ENCODE measurements at regions not wholly inside any gene's neighbourhood (a gene's known extent, or its start where the extent isn't known, plus 50 kb on each side); places are given as distances from the start of the nearest gene placed in this dataset.

GRCh38 chr3:1766384-1766783 is 332.3 kb upstream of the CNTN4 start:
- dilution Hi-C loops (cut with MboI; ENCODE audit: extremely low pct_ligation_motif_present, low sequenced_read_pairs) (no loop called here), intact Hi-C loops (cut with micrococcal nuclease) (no loop called here)
- Histone ChIP-seq H3K4me2 (ENCODE audit: insufficient read depth, low read length) (no peak overlapping the region), H3K9ac (replicated peaks; ENCODE audit: extremely low read depth, insufficient read depth, low read length) (no peak overlapping the region), H3K4me1 (ENCODE audit: control insufficient read depth, extremely low read depth, insufficient read depth, low read length) (no peaks in the 10 kb centered on the region), H2AFZ (ENCODE audit: low read depth, low read length) (no peak overlapping the region), H3K4me3 (replicated peaks in 1 of 3; ENCODE audit: insufficient read depth in 1 of 3, low read depth in 1 of 3, low read length in 3 of 3) (no peak overlapping the region), H3K27ac (ENCODE audit: insufficient read depth, low read depth, low read length) (no peak overlapping the region), H3K9me3 (replicated peaks; ENCODE audit: control insufficient read depth, insufficient read depth, low read length) (peaks cover 2% of the 10 kb centered on the region), H3K27me3 (ENCODE audit: control insufficient read depth in 2 of 2, insufficient read depth in 2 of 2, low read length in 2 of 2) (no peaks in the 10 kb centered on the region), H3K79me2 (ENCODE audit: control insufficient read depth, insufficient read depth, low read length) (no peaks in the 10 kb centered on the region), H3K36me3 (ENCODE audit: control insufficient read depth in 2 of 2, extremely low read depth in 1 of 2, insufficient read depth in 2 of 2, low read length in 2 of 2) (no peaks in the 10 kb centered on the region), H3K9me1 (replicated peaks; ENCODE audit: control insufficient read depth, extremely low read depth, insufficient read depth, low read length) (no peaks in the 10 kb centered on the region), H4K20me1 (replicated peaks; ENCODE audit: control insufficient read depth, extremely low read depth, insufficient read depth, low read length) (no peaks in the 10 kb centered on the region)
- no peak for DNase-seq (ENCODE audit: low read depth, low spot score)
- no TSS peak for BruUV-seq (replicated peaks)
- no peak for FAIRE-seq
- no peak for TF ChIP-seq FOS (IDR thresholded peaks at IDR 0.05; ENCODE audit: borderline replicate concordance, insufficient read depth, low read length)
- no peak for TF ChIP-seq POLR2A (IDR thresholded peaks at IDR 0.05; ENCODE audit: low read depth, low read length)
- no peak for TF ChIP-seq MAX (IDR thresholded peaks at IDR 0.05; ENCODE audit: insufficient read depth, insufficient read length)
- no peak for TF ChIP-seq MYC (IDR thresholded peaks at IDR 0.05; ENCODE audit: low read depth, low read length)
- no peak for TF ChIP-seq JUN (IDR thresholded peaks at IDR 0.05; ENCODE audit: borderline replicate concordance, insufficient read depth, insufficient read length, low read depth)
- TF ChIP-seq GATA2 (IDR thresholded peaks at IDR 0.05; ENCODE audit: insufficient read depth, insufficient read length, low read depth, low read length) = no peak
- ChIA-PET CTCF (no interaction called here), POLR2A (no interaction called here)

GRCh38 chr3:1773679-1774078 is 325.0 kb upstream of the CNTN4 start:
- DNase-seq (ENCODE audit: low read depth, low spot score) (no peak), FAIRE-seq (no peak)
- Histone ChIP-seq H2AFZ (ENCODE audit: low read depth, low read length) (no peak overlapping the region), H4K20me1 (replicated peaks; ENCODE audit: control insufficient read depth, extremely low read depth, insufficient read depth, low read length) (no peaks in the 10 kb centered on the region), H3K4me2 (ENCODE audit: insufficient read depth, low read length) (no peak overlapping the region), H3K27ac (ENCODE audit: insufficient read depth, low read depth, low read length) (no peak overlapping the region), H3K27me3 (ENCODE audit: control insufficient read depth in 2 of 2, insufficient read depth in 2 of 2, low read length in 2 of 2) (no peaks in the 10 kb centered on the region), H3K9me1 (replicated peaks; ENCODE audit: control insufficient read depth, extremely low read depth, insufficient read depth, low read length) (no peaks in the 10 kb centered on the region), H3K4me1 (ENCODE audit: control insufficient read depth, extremely low read depth, insufficient read depth, low read length) (no peaks in the 10 kb centered on the region), H3K36me3 (ENCODE audit: control insufficient read depth in 2 of 2, extremely low read depth in 1 of 2, insufficient read depth in 2 of 2, low read length in 2 of 2) (no peaks in the 10 kb centered on the region), H3K79me2 (ENCODE audit: control insufficient read depth, insufficient read depth, low read length) (no peaks in the 10 kb centered on the region), H3K4me3 (replicated peaks in 1 of 3; ENCODE audit: insufficient read depth in 1 of 3, low read depth in 1 of 3, low read length in 3 of 3) (no peak overlapping the region), H3K9me3 (replicated peaks; ENCODE audit: control insufficient read depth, insufficient read depth, low read length) (no peaks in the 10 kb centered on the region), H3K9ac (replicated peaks; ENCODE audit: extremely low read depth, insufficient read depth, low read length) (no peak overlapping the region)
- BruUV-seq (replicated peaks) = no TSS peak
- ChIA-PET CTCF (no interaction called here), POLR2A (no interaction called here)
- TF ChIP-seq POLR2AphosphoS5 (IDR thresholded peaks at IDR 0.05; ENCODE audit: insufficient read depth, low read depth, low read length) (no peak), FOS (IDR thresholded peaks at IDR 0.05; ENCODE audit: borderline replicate concordance, insufficient read depth, low read length) (no peak), MAX (IDR thresholded peaks at IDR 0.05; ENCODE audit: insufficient read depth, insufficient read length) (no peak), POLR2A (IDR thresholded peaks at IDR 0.05; ENCODE audit: low read depth, low read length) (no peak), EZH2 (IDR thresholded peaks at IDR 0.05; ENCODE audit: borderline replicate concordance, low read depth, low read length, severe bottlenecking) (no peak), CTCF (IDR thresholded peaks at IDR 0.05; ENCODE audit: extremely low read depth in 1 of 2, insufficient read depth in 1 of 2, low read depth in 1 of 2, low read length in 2 of 2) (no peak), MYC (IDR thresholded peaks at IDR 0.05; ENCODE audit: low read depth, low read length) (no peak), GATA2 (IDR thresholded peaks at IDR 0.05; ENCODE audit: insufficient read depth, insufficient read length, low read depth, low read length) (no peak)
- intact Hi-C loops (cut with micrococcal nuclease) (no loop called here), dilution Hi-C loops (cut with MboI; ENCODE audit: extremely low pct_ligation_motif_present, low sequenced_read_pairs) (no loop called here)
